ENCODE measurements at regions not wholly inside any gene's neighbourhood (a gene's known extent, or its start where the extent isn't known, plus 50 kb on each side); places are given as distances from the start of the nearest gene placed in this dataset.

DNA sequence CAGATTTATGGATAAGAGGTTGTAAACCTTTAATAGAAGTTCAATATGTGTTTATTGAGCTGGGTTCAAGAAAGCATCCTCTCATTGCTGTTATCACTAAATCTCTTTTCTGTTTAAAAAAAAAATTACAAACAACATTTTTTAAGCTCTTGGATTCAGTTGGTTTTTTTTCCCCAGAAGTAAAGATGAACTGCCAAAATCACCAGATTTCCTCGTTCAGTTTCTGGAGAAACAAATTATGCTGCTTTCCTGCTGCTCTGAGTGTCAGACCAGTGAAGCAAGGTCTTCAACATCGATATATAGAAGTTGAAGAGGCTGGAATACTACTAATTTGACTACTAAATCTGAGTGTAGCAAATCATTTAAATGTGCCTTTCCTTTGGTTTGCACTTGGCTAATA is 352.1 kb upstream of the IRAK1BP1 start:
- TF ChIP-seq, protein P1, sequence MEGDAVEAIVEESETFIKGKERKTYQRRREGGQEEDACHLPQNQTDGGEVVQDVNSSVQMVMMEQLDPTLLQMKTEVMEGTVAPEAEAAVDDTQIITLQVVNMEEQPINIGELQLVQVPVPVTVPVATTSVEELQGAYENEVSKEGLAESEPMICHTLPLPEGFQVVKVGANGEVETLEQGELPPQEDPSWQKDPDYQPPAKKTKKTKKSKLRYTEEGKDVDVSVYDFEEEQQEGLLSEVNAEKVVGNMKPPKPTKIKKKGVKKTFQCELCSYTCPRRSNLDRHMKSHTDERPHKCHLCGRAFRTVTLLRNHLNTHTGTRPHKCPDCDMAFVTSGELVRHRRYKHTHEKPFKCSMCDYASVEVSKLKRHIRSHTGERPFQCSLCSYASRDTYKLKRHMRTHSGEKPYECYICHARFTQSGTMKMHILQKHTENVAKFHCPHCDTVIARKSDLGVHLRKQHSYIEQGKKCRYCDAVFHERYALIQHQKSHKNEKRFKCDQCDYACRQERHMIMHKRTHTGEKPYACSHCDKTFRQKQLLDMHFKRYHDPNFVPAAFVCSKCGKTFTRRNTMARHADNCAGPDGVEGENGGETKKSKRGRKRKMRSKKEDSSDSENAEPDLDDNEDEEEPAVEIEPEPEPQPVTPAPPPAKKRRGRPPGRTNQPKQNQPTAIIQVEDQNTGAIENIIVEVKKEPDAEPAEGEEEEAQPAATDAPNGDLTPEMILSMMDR (conservative IDR thresholded peaks at IDR 0.05 in 1 of 2, IDR thresholded peaks at IDR 0.05 in 1 of 2; ENCODE audit: low read depth in 1 of 2, low read length in 2 of 2), result no peak
- TF ChIP-seq EZH2 (IDR thresholded peaks at IDR 0.05; ENCODE audit: low read length, missing control alignments), result no peak

Data from fibroblast of lung (primary cell).